DOHH2 (cell line): ENCODE measurements at regions not wholly inside any gene's neighbourhood (a gene's known extent, or its start where the extent isn't known, plus 50 kb on each side); places are given as distances from the start of the nearest gene placed in this dataset.

Source experiments
- H3F3A ChIP-seq: fragments of 200-600 bp; sonication (generic), shearing (Covaris generic); 2 replicates; pipeline ENCODE4 v1.6.0; 2016; ENCODE audit warnings: antibody characterized with exemption, mild to moderate bottlenecking; ENCODE audit not compliant: control insufficient read depth, insufficient read depth
- H3K27ac ChIP-seq: fragments of 200-600 bp; sonication (generic); 2 replicates; pipeline ENCODE4 v1.5.1; 2014; ENCODE audit warnings: low read depth, mild to moderate bottlenecking, low read length, moderate library complexity
- H3K27me3 ChIP-seq: fragments of 200-600 bp; sonication (generic); 2 replicates; pipeline ENCODE4 v1.6.1; 2014; ENCODE audit warnings: mild to moderate bottlenecking, low read length, mixed read lengths; ENCODE audit not compliant: control insufficient read depth
- H3K36me3 ChIP-seq: fragments of 200-600 bp; sonication (generic); 2 replicates; pipeline ENCODE4 v1.6.1; 2014; ENCODE audit warnings: mild to moderate bottlenecking, low read length, moderate library complexity, mixed read lengths; ENCODE audit not compliant: control insufficient read depth
- H3K4me1 ChIP-seq: fragments of 200-600 bp; sonication (generic); 2 replicates; pipeline ENCODE4 v1.6.1; 2014; ENCODE audit warnings: mild to moderate bottlenecking, low read length, mixed read lengths; ENCODE audit not compliant: control insufficient read depth
- H3K4me2 ChIP-seq: fragments of 200-600 bp; sonication (generic); 2 replicates; pipeline ENCODE4 v1.6.0; 2014; ENCODE audit warnings: mild to moderate bottlenecking, low read length, moderate library complexity
- H3K4me3 ChIP-seq: fragments of 200-600 bp; sonication (generic); 2 replicates; pipeline ENCODE4 v1.5.1; 2014; ENCODE audit warnings: mild to moderate bottlenecking, low read length, mixed read lengths
- H3K79me2 ChIP-seq: fragments of 200-600 bp; sonication (generic); 2 replicates; pipeline ENCODE4 v1.6.1; 2014; ENCODE audit warnings: mild to moderate bottlenecking, low read length, mixed read lengths; ENCODE audit not compliant: control insufficient read depth
- H3K9me2 ChIP-seq: fragments of 200-600 bp; sonication (generic); replicated peaks from 2 replicates; pipeline ENCODE4 v1.6.1; 2014; ENCODE audit warnings: mild to moderate bottlenecking, low read length, mixed read lengths; ENCODE audit not compliant: control insufficient read depth
- H3K9me3 ChIP-seq: fragments of 200-600 bp; sonication (generic); 2 replicates; pipeline ENCODE4 v1.6.1; 2014; ENCODE audit warnings: antibody characterized with exemption, low read length, mixed read lengths; ENCODE audit not compliant: control insufficient read depth, insufficient read depth
- H4K20me1 ChIP-seq: fragments of 200-600 bp; sonication (generic); 2 replicates; pipeline ENCODE4 v1.6.0; 2014; ENCODE audit warnings: low read depth, mild to moderate bottlenecking, antibody characterized with exemption, low read length, moderate library complexity; ENCODE audit not compliant: control insufficient read depth, insufficient read depth
- EZH2phosphoT487 ChIP-seq: fragments of 200-600 bp; sonication (generic); IDR thresholded peaks from 2 replicates; pipeline ENCODE4 v1.6.1; 2017; ENCODE audit warnings: borderline replicate concordance, mild to moderate bottlenecking, antibody characterized with exemption, low read length, moderate library complexity, mixed read lengths
- TF ChIP-seq, protein P1 (sequence below): fragments of 200-600 bp; sonication (generic); IDR thresholded peaks from one replicate; pipeline ENCODE4 v1.5.1; 2014; ENCODE audit warnings: antibody characterized with exemption, mild to moderate bottlenecking, low read depth, low read length; ENCODE audit not compliant: poor library complexity, severe bottlenecking

DNA sequence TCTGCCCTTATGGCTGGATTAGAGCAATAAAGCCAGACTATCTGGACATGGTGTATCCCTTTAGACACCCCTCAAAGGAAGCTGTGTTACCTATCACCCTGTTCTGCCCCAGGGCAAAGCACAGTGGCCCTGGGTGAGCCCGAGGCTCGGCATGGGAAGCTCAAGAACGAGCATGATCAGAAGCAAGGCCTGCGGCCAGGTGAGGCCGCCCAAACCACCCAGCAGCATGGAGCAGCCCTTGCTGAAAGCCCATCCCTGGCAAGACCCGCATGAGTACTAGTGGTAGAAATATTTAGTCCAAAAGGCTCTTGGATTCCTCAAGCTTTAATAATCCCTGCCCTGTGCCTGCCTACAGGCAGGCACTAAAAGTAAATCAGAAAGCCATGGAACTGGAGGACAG, 261.1 kb downstream of the MEX3B start:
- no peak overlapping the region for H3K27ac ChIP-seq
- H3K4me3 ChIP-seq = no peak overlapping the region
- H3K4me2 ChIP-seq = no peak overlapping the region
- H3K27me3 ChIP-seq = no peaks in the 10 kb centered on the region
- H3F3A ChIP-seq = no peaks in the 10 kb centered on the region
- TF ChIP-seq, protein P1, sequence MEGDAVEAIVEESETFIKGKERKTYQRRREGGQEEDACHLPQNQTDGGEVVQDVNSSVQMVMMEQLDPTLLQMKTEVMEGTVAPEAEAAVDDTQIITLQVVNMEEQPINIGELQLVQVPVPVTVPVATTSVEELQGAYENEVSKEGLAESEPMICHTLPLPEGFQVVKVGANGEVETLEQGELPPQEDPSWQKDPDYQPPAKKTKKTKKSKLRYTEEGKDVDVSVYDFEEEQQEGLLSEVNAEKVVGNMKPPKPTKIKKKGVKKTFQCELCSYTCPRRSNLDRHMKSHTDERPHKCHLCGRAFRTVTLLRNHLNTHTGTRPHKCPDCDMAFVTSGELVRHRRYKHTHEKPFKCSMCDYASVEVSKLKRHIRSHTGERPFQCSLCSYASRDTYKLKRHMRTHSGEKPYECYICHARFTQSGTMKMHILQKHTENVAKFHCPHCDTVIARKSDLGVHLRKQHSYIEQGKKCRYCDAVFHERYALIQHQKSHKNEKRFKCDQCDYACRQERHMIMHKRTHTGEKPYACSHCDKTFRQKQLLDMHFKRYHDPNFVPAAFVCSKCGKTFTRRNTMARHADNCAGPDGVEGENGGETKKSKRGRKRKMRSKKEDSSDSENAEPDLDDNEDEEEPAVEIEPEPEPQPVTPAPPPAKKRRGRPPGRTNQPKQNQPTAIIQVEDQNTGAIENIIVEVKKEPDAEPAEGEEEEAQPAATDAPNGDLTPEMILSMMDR = no peak
- TF ChIP-seq EZH2phosphoT487 = no peak
- H3K4me1 ChIP-seq = no peaks in the 10 kb centered on the region
- no peaks in the 10 kb centered on the region for H3K36me3 ChIP-seq
- H4K20me1 ChIP-seq = no peaks in the 10 kb centered on the region
- H3K9me2 ChIP-seq = no peaks in the 10 kb centered on the region
- H3K9me3 ChIP-seq = no peaks in the 10 kb centered on the region; the same call in 1 of the 2 replicates
- no peaks in the 10 kb centered on the region for H3K79me2 ChIP-seq

DNA sequence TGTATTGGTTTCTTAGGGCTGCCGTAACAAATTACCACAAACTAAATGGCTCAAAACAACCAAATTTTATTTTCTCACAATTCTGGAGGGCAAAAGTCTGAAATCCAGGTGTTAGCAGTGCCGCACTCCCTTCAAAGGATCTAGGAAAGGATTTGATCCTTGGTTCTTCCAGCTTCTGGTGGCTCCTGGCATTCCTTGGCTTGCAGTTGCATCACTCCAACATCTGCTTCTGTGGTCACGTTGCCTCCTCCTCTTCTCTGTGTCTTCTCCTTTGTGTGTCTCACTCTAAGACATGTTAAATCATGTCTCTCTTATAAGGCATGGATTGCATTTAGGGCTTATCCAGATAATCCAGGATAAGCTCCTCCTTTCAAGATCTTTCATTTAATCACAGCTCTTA, 262.2 kb downstream of the MEX3B start:
- Histone ChIP-seq H3K4me3 (no peak overlapping the region), H3K27ac (no peak overlapping the region), H3K9me2 (no peaks in the 10 kb centered on the region), H3K27me3 (no peaks in the 10 kb centered on the region), H3F3A (no peaks in the 10 kb centered on the region), H3K4me2 (no peak overlapping the region), H3K79me2 (no peaks in the 10 kb centered on the region), H3K9me3 (no peaks in the 10 kb centered on the region; the same call in 1 of the 2 replicates), H3K4me1 (no peaks in the 10 kb centered on the region), H3K36me3 (no peaks in the 10 kb centered on the region), H4K20me1 (no peaks in the 10 kb centered on the region)
- no peak for TF ChIP-seq EZH2phosphoT487
- TF ChIP-seq, protein P1 = no peak

DNA sequence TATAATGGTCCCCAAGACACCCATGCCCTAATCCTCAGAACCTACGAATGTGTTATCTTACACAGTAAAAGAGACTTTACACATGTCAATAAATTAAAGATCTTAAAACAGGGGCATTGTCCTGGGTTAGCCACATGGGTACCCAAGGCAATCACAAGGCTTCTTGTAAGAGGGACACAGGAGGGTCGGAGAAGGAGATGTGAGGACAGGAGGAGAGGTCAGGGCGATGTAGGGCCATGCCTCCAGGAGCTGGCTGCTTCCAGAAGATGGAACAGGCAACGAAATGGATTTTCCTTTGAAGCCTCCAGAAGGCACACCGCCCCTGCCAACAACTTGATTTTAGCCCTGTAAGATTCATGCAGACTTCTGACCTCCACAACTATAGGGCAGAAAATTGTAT, 262.7 kb downstream of the MEX3B start:
- no peak for TF ChIP-seq EZH2phosphoT487
- TF ChIP-seq, protein P1 = no peak
- Histone ChIP-seq H3K27me3 (no peaks in the 10 kb centered on the region), H3K4me1 (no peaks in the 10 kb centered on the region)

DNA sequence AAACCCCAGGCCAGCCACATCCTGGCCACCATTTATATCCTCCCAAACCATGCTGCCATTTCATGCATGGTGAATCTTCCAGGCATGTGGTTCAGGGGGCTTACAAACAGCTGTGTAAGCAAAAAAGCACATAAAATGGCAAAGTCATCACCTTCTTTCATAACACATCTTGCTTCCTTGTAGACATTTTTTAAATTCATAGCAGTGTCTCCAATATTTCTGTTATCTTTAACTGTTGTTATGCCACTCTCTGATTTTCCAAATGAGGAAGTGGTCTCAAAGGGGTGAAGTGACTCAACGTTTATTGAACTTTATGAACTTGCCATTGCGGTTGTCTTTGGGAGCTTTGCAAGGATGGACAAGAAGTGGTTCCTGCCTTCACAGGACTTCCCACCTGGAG, 264.4 kb downstream of the MEX3B start:
- Histone ChIP-seq H3K4me2 (no peak overlapping the region), H3K4me1 (no peaks in the 10 kb centered on the region), H3K27me3 (no peaks in the 10 kb centered on the region), H3F3A (no peaks in the 10 kb centered on the region), H3K27ac (no peak overlapping the region), H3K4me3 (no peak overlapping the region), H3K36me3 (no peaks in the 10 kb centered on the region), H3K9me3 (no peaks in the 10 kb centered on the region; the same call in 1 of the 2 replicates), H3K9me2 (no peaks in the 10 kb centered on the region), H4K20me1 (no peaks in the 10 kb centered on the region), H3K79me2 (no peaks in the 10 kb centered on the region)
- TF ChIP-seq, protein P1 = no peak
- no peak for TF ChIP-seq EZH2phosphoT487

More for the DNA sequence above, 262.7 kb downstream of the MEX3B start:
- Histone ChIP-seq H3K4me3 (no peak overlapping the region), H3K36me3 (no peaks in the 10 kb centered on the region), H4K20me1 (no peaks in the 10 kb centered on the region), H3K4me2 (no peak overlapping the region), H3K79me2 (no peaks in the 10 kb centered on the region), H3K9me2 (no peaks in the 10 kb centered on the region), H3K9me3 (no peaks in the 10 kb centered on the region; the same call in 1 of the 2 replicates), H3K27ac (no peak overlapping the region), H3F3A (no peaks in the 10 kb centered on the region)
